HEK293T (cell line): ENCODE measurements at regions not wholly inside any gene's neighbourhood (a gene's known extent, or its start where the extent isn't known, plus 50 kb on each side); places are given as distances from the start of the nearest gene placed in this dataset.
"Not testable (repeated sequence)": the region's sequence is repeated elsewhere in the genome, so short reads cannot be mapped to it uniquely, and the experiment has no call there.

Source experiments
- CTCF ChIA-PET: fragments of 350-600 bp; formaldehyde crosslinking; extraction: SDS; loops from one replicate; lab custom pipeline; 2021; ENCODE audit warnings: antibody characterized with exemption, inconsistent platforms; lab: Yijun Ruan, JAX
- POLR2A ChIA-PET: fragments of 350-600 bp; formaldehyde crosslinking; extraction: SDS; loops from one replicate; lab custom pipeline; 2020; ENCODE audit warnings: antibody characterized with exemption, inconsistent platforms; lab: Yijun Ruan, JAX
- DNase-seq: peaks from one replicate; pipeline ENCODE4 v3.0.0; 2012; ENCODE audit warnings: mixed read lengths; ENCODE audit errors: extremely low spot score
- L3MBTL2 ChIP-seq: fragments of 450-650 bp; conservative IDR thresholded peaks from 2 replicates; pipeline ENCODE4 v1.6.1; 2016; ENCODE audit warnings: mild to moderate bottlenecking

- CTCF ChIA-PET, result interaction anchor here (1.2 kb wide), 1 partner anchor 121 kb away, joined by 3 read pairs; no protein-coding TSS in a partner anchor
- DNase-seq, POLR2A ChIA-PET: not testable (repeated sequence)
Measured at GRCh38 chr3:75430406-75430805, 233.7 kb upstream of the FRG2C start.

- POLR2A ChIA-PET, DNase-seq, CTCF ChIA-PET: not testable (repeated sequence)
Measured at GRCh38 chr3:75431120-75431519, 233.0 kb upstream of the FRG2C start.

DNA sequence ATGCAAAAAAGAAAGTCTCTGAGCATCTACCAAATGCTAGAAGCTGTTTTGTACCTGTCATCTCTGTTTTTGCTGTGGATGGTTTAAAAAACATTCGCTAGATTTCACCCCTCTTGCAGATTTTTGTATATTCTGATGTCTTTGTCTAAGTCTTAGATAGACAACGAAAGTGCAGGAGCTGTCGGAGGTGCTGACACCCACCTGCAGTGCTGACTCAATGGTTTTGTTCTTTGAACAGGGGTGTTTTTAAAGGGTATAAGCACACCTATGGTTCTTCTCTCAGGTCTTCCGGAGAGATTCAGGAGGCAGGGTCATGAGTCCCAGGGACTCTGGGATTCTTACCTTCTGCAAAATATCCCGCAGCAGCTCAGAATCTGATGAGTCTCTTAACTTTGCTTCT, 231.7 kb upstream of the FRG2C start:
- POLR2A ChIA-PET, CTCF ChIA-PET, DNase-seq: not testable (repeated sequence)

- CTCF ChIA-PET, DNase-seq, POLR2A ChIA-PET: not testable (repeated sequence)
Measured at GRCh38 chr3:75432885-75433284, 231.2 kb upstream of the FRG2C start.

DNA sequence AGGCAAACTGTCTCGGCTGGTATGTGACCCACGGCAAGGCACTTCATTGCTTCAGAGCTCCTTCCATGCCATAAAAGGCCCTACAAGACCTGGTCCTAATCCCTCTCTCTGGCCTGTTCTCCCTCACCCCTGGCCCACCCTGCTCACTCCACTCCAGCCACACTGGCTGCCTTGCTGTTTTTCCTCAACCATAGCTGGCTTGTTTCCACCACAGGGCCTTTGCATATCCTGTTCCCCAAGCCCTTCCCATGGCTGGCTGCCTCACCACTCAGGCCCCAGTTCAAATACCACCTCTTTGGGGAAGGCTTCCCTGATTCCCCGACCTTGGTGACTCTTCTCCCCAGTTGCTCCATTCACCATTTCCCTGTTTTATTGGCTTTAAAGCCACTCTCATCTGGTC, 230.8 kb upstream of the FRG2C start:
- POLR2A ChIA-PET, DNase-seq, CTCF ChIA-PET: not testable (repeated sequence)

DNA sequence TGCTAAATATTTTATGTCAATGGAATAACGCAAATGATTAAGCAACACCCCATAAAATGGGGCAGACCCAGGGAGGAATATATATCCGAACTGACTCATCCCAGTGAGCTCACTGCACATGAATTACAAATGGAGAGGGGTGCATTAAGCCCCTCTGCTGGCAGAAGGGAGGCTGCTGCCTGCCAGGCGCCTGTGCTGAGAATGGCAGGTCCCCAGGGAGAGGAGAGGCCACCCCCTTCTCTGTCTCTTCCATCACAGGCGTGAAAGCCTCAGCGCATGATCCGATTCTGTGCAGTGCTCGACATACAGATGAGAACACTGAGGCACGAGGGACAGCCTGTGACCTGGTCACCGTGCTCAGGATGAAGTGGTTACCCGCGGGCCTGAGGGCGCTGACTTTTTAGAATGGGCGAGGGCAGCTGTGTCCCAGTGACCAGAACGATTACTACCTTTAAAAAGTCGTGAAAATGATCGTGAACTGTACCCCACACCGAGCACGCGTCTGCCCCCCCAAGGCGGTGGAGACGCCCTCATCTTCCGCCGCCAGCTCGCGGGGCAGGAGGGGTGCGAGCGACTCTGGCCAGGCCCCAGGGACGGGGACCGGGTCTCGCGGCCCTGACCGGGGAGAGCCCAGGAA, 229.7 kb upstream of the FRG2C start:
- peak; percentile 64 for TF ChIP-seq L3MBTL2
- POLR2A ChIA-PET, CTCF ChIA-PET, DNase-seq: not testable (repeated sequence)

GRCh38 chr3:75434913-75435793, 229.0 kb upstream of the FRG2C start:
- CTCF ChIA-PET, POLR2A ChIA-PET: not testable (repeated sequence)
- peak; percentile 82 for DNase-seq

DNA sequence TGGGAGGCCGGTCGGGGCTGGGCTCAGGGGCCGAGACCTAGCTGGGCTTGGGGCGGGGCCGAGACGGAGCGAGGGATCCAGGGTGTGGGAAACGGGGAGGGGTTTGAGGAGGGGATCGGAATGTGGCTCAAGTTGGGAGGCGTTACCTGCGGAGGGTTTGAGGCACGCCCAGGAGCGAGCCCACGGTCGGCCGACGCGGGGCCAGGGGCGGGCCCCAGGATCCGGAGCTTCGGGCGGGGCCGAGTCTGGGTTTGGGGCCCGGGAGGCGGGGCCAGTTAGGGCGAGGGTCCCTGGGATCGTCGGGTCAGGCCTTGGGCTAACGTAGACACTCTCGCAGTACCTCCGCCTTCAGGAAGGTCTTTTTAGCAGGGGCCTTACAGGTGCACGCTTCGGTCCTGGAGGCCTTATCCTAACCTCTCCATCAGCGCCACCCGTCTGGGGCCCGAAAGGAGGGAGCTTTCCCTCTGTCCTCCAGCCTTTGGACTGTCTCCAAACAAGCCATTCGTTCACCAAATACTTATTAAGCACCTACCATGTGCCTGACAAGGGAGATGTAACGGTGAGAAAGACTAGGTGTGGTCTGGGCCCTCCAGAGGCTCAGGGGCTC, 228.2 kb upstream of the FRG2C start:
- CTCF ChIA-PET, POLR2A ChIA-PET: not testable (repeated sequence)
- peak; percentile 33 for DNase-seq

- POLR2A ChIA-PET, DNase-seq, CTCF ChIA-PET: not testable (repeated sequence)
Measured at GRCh38 chr3:75440986-75441385, 223.1 kb upstream of the FRG2C start.

GRCh38 chr3:75444634-75445033, 219.5 kb upstream of the FRG2C start:
- POLR2A ChIA-PET, DNase-seq, CTCF ChIA-PET: not testable (repeated sequence)

- DNase-seq, POLR2A ChIA-PET, CTCF ChIA-PET: not testable (repeated sequence)
Measured at GRCh38 chr3:75445234-75445633, 218.9 kb upstream of the FRG2C start.

- CTCF ChIA-PET, DNase-seq, POLR2A ChIA-PET: not testable (repeated sequence)
Measured at GRCh38 chr3:75446948-75447347, 217.2 kb upstream of the FRG2C start.

DNA sequence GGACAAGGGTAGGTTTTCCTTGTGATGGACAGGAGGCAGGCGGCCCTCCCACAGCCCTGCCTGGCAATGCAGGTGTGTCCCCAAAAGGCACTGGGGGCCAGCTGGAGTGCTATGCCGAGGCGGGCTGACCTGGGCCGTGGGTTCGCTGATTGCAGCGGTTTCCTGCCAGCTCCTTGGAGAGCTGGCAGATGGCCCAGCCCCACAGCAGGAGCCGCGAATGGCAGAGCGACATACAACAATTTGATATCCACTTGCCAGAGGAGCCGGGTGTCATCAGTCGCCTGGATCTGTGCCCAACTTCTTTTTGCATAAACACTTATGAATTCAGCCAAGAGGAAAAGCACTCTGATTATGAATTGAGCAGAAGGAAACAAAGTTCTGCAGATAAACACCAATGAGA, 210.8 kb upstream of the FRG2C start:
- DNase-seq, CTCF ChIA-PET, POLR2A ChIA-PET: not testable (repeated sequence)

GRCh38 chr3:75453839-75454238, 210.3 kb upstream of the FRG2C start:
- DNase-seq, CTCF ChIA-PET, POLR2A ChIA-PET: not testable (repeated sequence)

DNA sequence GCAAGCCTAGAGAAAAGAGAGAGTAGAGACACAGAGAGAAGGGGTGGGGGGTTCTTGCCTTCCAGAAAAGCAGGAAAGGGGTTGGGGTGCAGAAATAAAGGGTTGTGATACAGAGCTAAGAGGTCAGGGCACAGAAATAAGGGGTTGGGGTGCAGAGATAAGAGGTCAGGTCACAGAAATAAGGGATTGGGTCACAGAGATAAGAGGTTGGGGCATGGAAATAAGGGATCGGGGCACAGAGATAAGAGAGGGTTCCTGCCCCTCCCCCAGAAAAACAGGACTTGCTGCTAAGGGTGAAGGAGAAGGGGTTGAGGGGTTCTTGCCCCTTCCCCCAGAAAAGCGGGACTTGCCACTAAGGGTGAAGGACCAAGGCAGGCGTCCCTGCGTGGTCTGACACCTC, 189.6 kb upstream of the FRG2C start:
- CTCF ChIA-PET, POLR2A ChIA-PET: not testable (repeated sequence)

DNA sequence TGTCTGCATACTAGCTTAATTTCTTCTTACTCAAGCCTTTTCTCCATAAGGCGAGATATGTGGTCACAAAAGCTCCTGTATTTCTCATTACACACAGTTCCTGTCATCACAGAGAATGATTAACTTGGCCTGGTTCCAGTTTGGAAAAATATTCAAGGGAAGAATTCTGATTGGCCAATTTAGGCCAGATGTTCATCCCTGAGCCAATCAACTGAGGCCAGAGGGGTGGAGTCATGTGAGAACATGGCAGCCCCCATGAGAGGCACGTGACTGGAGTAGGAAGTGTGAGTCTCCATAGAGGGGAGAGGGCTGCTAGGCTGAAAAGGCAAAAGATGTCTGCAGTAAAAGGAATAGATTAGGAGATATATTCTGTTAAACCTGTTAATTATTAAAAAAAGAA, 167.5 kb upstream of the FRG2C start:
- CTCF ChIA-PET, DNase-seq, POLR2A ChIA-PET: not testable (repeated sequence)

More for the DNA sequence above, 189.6 kb upstream of the FRG2C start:
- DNase-seq, result not testable (repeated sequence)

DNA sequence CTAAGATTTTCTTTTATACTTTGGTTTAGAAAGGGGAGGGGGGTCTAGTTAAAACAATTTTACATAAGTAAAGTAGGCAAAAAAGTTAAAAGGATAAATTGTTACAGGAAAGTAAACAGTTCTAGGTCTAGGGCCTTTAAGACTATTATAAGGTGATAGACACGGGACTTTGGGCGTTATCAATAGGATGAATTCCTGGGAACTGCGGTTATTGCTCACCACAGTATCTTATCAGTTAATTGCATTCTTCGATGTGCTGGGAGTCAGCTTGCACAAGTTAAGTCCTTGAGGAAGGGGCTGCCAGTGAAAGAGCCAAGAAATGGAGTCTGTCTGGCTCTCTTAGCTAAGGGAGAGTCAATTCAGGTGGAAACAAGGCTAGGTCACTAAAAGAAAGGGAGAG, 163.8 kb upstream of the FRG2C start:
- DNase-seq, CTCF ChIA-PET, POLR2A ChIA-PET: not testable (repeated sequence)

DNA sequence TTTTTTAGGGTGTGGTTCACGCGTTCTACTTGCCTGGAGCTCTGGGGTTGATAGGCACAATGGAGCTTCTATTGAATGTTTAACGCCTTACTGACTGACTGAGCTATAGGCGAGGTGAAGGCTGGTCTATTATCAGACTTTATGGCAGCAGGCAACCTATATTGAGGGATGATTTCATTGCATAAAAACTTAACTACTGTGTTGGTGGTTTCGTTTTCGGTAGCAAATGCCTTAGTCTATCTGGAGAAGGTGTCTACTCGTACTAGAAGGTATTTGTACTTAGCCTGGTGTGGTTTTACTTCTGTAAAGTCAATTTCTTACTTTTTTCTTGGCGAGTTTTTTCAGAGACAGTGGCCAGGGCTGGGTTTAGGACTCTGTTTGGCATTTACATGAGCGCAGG, 162.0 kb upstream of the FRG2C start:
- POLR2A ChIA-PET, DNase-seq, CTCF ChIA-PET: not testable (repeated sequence)
